HG03457 (cell line): ENCODE measurements at regions not wholly inside any gene's neighbourhood (a gene's known extent, or its start where the extent isn't known, plus 50 kb on each side); places are given as distances from the start of the nearest gene placed in this dataset.
"Not testable (repeated sequence)": the region's sequence is repeated elsewhere in the genome, so short reads cannot be mapped to it uniquely, and the experiment has no call there.

Source experiments
- ATAC-seq: cut with Tn5 transposase; IDR thresholded peaks from one replicate; pipeline ENCODE4 v1.9.1; 2021; ENCODE audit warnings: moderate number of reproducible peaks; ENCODE audit not compliant: unreplicated experiment

- ATAC-seq, result no peak
These were observed 236.8 kb upstream of the TARS1 start for GRCh38 chr5:33203931-33204330.

GRCh38 chr5:33205079-33205478 is 235.7 kb upstream of the TARS1 start:
- no peak for ATAC-seq

GRCh38 chr5:33205727-33206410 is 234.9 kb upstream of the TARS1 start:
- no peak for ATAC-seq

GRCh38 chr5:33206962-33207506 is 233.7 kb upstream of the TARS1 start:
- no peak for ATAC-seq

GRCh38 chr5:33209252-33209651 is 231.5 kb upstream of the TARS1 start:
- ATAC-seq, result no peak

- ATAC-seq, result not testable (repeated sequence)
These were observed 230.5 kb upstream of the TARS1 start for GRCh38 chr5:33210221-33210620.

GRCh38 chr5:33210978-33211377 is 229.8 kb upstream of the TARS1 start:
- no peak for ATAC-seq

- no peak for ATAC-seq
These were observed 228.3 kb upstream of the TARS1 start for GRCh38 chr5:33212439-33212838.

GRCh38 chr5:33212900-33213299 is 227.9 kb upstream of the TARS1 start:
- no peak for ATAC-seq

- ATAC-seq, result no peak
These were observed 217.0 kb upstream of the TARS1 start for GRCh38 chr5:33223563-33224284.

- ATAC-seq, result no peak
These were observed 216.3 kb upstream of the TARS1 start for GRCh38 chr5:33224285-33224961.

GRCh38 chr5:33227247-33227646 is 213.5 kb upstream of the TARS1 start:
- no peak for ATAC-seq

GRCh38 chr5:33227746-33228145 is 213.0 kb upstream of the TARS1 start:
- no peak for ATAC-seq

GRCh38 chr5:33228149-33228548 is 212.6 kb upstream of the TARS1 start:
- no peak for ATAC-seq

- no peak for ATAC-seq
These were observed 211.5 kb upstream of the TARS1 start for GRCh38 chr5:33229216-33229615.

- ATAC-seq, result no peak
These were observed 210.2 kb upstream of the TARS1 start for GRCh38 chr5:33230467-33231078.

- no peak for ATAC-seq
These were observed 209.5 kb upstream of the TARS1 start for GRCh38 chr5:33231214-33231710.

GRCh38 chr5:33231935-33232334 is 208.8 kb upstream of the TARS1 start:
- no peak for ATAC-seq

- ATAC-seq, result no peak
These were observed 207.8 kb upstream of the TARS1 start for GRCh38 chr5:33232731-33233505.

- ATAC-seq, result no peak
These were observed 205.5 kb upstream of the TARS1 start for GRCh38 chr5:33235304-33235703.
